ENCODE measurements at regions not wholly inside any gene's neighbourhood (a gene's known extent, or its start where the extent isn't known, plus 50 kb on each side); places are given as distances from the start of the nearest gene placed in this dataset.
"Not testable (repeated sequence)": the region's sequence is repeated elsewhere in the genome, so short reads cannot be mapped to it uniquely, and the experiment has no call there.

DNA sequence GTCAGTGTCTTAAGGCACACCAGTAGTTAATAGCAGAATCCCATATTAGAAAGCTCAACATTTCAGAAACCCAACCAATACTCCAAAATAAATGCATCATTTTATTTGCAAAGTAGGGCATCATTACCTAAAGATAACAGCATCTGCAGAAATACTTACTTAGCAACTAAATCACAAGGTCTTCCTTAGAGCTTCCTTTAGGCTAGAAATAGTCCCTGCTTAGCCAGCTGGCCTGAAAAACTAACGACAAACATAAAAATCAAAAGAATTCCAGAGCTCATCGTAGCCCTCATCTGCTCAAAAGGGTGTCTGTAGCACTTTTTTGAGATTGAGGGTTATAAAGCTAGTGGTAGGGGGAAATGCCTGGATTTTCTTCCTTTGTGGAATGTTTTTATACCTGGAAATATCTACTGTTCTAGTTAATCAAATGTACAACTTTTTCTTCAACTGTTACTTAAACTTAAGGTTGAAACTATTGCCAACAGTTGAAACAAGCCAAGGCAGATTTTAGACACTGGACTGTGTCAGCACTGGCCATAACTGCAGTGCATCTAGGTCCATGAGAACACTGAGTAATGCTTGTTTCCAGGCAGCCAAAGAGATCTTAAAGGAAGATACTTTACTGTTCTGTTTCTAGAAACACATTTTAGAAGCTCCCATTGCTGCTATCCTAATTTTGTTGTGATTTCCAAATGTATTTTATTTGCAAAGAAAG lies 129.4 kb upstream of the RASA1 start:
- in situ Hi-C loops (cut with MboI; ENCODE audit: low pct_ligation_motif_present in 1 of 4, low pct_unique_long_range_greater_than_20kb in 1 of 4, low sequenced_read_pairs in 3 of 4): no loop called here
- H3K4me1 ChIP-seq: peaks cover 0 to 15% (median 0%) of the 10 kb centered on the region in 4 donors
- no peaks in the 10 kb centered on the region for H3K9me3 ChIP-seq
- peak overlapping the region in 1 of 4 donors; percentile 2 for H3K27ac ChIP-seq
- H3K4me3 ChIP-seq: no peak overlapping the region
- intact Hi-C loops (cut with DNase I; ENCODE audit: low total_unique reads): no loop called here
- DNase-seq: no peak
- H3K27me3 ChIP-seq: no peaks in the 10 kb centered on the region
- H3K36me3 ChIP-seq: no peaks in the 10 kb centered on the region
- TF ChIP-seq POLR2A (IDR thresholded peaks at IDR 0.05) (no peak), POLR2AphosphoS5 (IDR thresholded peaks at IDR 0.05) (no peak), EP300 (IDR thresholded peaks at IDR 0.05; ENCODE audit: low read depth) (no peak)
- TF ChIP-seq, protein P1, sequence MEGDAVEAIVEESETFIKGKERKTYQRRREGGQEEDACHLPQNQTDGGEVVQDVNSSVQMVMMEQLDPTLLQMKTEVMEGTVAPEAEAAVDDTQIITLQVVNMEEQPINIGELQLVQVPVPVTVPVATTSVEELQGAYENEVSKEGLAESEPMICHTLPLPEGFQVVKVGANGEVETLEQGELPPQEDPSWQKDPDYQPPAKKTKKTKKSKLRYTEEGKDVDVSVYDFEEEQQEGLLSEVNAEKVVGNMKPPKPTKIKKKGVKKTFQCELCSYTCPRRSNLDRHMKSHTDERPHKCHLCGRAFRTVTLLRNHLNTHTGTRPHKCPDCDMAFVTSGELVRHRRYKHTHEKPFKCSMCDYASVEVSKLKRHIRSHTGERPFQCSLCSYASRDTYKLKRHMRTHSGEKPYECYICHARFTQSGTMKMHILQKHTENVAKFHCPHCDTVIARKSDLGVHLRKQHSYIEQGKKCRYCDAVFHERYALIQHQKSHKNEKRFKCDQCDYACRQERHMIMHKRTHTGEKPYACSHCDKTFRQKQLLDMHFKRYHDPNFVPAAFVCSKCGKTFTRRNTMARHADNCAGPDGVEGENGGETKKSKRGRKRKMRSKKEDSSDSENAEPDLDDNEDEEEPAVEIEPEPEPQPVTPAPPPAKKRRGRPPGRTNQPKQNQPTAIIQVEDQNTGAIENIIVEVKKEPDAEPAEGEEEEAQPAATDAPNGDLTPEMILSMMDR (IDR thresholded peaks at IDR 0.05): no peak
- 40 to 55% methylated on average over 1 to 2 of the region's 2 CpGs for WGBS, 2 donors (ENCODE audit: low coverage in 1 of 2)

DNA sequence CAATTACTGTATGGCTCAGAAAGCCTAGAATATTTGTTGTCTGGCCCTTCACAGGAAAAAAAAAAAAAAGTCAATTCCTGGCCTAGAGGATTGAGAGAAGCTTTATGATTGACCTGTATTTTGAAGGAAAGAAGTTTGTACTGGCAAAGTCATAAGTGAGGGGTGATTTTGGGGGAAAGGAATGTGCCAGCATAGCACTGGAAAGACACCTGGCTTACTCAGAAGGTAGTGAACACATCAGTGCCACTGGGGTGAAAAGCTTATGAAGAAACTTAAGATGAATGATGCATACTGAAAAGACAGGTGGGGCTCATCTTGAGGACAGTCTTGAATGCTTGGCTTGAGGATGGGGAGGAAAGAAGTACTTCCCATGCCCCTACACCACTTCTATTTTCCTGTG lies 127.9 kb upstream of the RASA1 start:
- Histone ChIP-seq H3K4me3 (no peak overlapping the region), H3K4me1 (peaks cover 0 to 15% (median 0%) of the 10 kb centered on the region in 4 donors), H3K27ac (no peak overlapping the region), H3K27me3 (no peaks in the 10 kb centered on the region), H3K36me3 (no peaks in the 10 kb centered on the region), H3K9me3 (no peaks in the 10 kb centered on the region)
- no peak for DNase-seq
- TF ChIP-seq POLR2A (IDR thresholded peaks at IDR 0.05) (no peak), POLR2AphosphoS5 (IDR thresholded peaks at IDR 0.05) (no peak), EP300 (IDR thresholded peaks at IDR 0.05; ENCODE audit: low read depth) (no peak)
- TF ChIP-seq, protein P1 (IDR thresholded peaks at IDR 0.05): no peak
- in situ Hi-C loops (cut with MboI; ENCODE audit: low pct_ligation_motif_present in 1 of 4, low pct_unique_long_range_greater_than_20kb in 1 of 4, low sequenced_read_pairs in 3 of 4): no loop called here
- intact Hi-C loops (cut with DNase I; ENCODE audit: low total_unique reads): no loop called here

DNA sequence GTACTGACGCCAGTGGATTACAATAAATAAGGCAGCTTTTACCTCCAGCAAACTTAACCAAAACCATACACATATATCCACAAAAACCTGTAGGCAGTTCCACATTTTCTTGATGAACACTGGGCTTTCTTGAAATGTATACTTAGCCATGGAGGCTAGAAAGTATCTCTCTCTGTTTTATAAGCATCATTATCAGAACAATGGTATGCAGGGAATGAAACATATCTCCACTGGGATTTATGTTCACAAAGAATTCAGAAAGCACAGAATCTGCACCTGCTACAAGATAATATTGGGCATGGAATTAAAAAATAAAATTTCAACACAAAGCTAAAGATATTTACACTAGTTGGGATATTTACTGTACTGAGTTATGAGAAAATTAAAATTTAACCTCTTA lies 126.1 kb upstream of the RASA1 start:
- no peaks in the 10 kb centered on the region for H3K36me3 ChIP-seq
- no peak overlapping the region for H3K4me3 ChIP-seq
- no peak for DNase-seq
- H3K4me1 ChIP-seq: peaks cover 0 to 10% (median 0%) of the 10 kb centered on the region in 4 donors
- intact Hi-C loops (cut with DNase I; ENCODE audit: low total_unique reads): no loop called here
- TF ChIP-seq, protein P1 (IDR thresholded peaks at IDR 0.05): no peak
- no peak for TF ChIP-seq EP300 (IDR thresholded peaks at IDR 0.05; ENCODE audit: low read depth)
- no peak for TF ChIP-seq POLR2AphosphoS5 (IDR thresholded peaks at IDR 0.05)
- TF ChIP-seq POLR2A (IDR thresholded peaks at IDR 0.05): no peak
- no peaks in the 10 kb centered on the region for H3K9me3 ChIP-seq
- H3K27ac ChIP-seq: no peak overlapping the region
- H3K27me3 ChIP-seq: no peaks in the 10 kb centered on the region
- 90 to 95% methylated on average over 1 of the region's 1 CpG for WGBS, 2 donors (ENCODE audit: low coverage in 1 of 2)
- in situ Hi-C loops (cut with MboI; ENCODE audit: low pct_ligation_motif_present in 1 of 4, low pct_unique_long_range_greater_than_20kb in 1 of 4, low sequenced_read_pairs in 3 of 4): no loop called here

DNA sequence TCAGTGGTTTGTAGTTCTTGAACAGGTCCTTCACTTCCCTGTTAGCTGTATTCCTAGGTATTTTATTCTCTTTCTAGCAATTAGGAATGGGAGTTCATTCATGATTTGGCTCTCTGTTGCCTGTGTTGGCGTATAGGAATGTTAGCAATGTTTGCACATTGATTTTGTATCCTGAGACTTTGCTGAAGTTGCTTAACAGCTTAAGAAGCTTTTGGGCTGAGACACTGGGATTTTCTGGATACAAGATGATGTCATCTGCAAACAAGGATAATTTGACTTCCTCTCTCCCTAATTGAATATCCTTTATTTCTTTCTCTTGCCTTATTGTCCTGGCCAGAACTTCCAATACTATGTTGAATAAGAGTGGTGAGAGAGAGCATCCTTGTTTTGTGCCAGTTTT lies 121.8 kb upstream of the RASA1 start:
- H3K27me3 ChIP-seq; H3K9me3 ChIP-seq; DNase-seq; H3K36me3 ChIP-seq; H3K27ac ChIP-seq; in situ Hi-C loops (cut with MboI; ENCODE audit: low pct_ligation_motif_present in 1 of 4, low pct_unique_long_range_greater_than_20kb in 1 of 4, low sequenced_read_pairs in 3 of 4); H3K4me3 ChIP-seq; H3K4me1 ChIP-seq; intact Hi-C loops (cut with DNase I; ENCODE audit: low total_unique reads): not testable (repeated sequence)
- 89 to 100% methylated on average over 1 of the region's 1 CpG for WGBS, 2 donors (ENCODE audit: low coverage in 1 of 2)

DNA sequence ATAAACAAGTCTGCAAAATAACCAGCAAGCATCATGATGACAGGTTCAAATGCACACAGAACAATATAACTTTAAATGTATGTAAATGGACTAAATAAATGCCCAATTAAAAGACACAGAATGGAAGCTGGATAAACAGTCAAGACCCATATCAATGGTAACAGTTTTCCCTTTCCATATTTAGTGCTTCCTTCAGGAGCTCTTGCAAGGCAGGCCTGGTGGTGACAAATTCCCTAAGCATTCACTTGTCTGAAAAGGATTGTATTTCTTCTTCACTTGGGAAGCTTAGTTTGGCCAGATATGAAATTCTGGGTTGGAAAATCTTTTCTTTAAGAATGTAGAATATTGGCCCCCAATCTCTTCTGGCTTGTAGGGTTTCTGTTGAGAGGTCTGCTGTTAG lies 120.2 kb upstream of the RASA1 start:
- in situ Hi-C loops (cut with MboI; ENCODE audit: low pct_ligation_motif_present in 1 of 4, low pct_unique_long_range_greater_than_20kb in 1 of 4, low sequenced_read_pairs in 3 of 4): no loop called here
- no peak overlapping the region for H3K27ac ChIP-seq
- H3K4me3 ChIP-seq: no peak overlapping the region
- H3K27me3 ChIP-seq: no peaks in the 10 kb centered on the region
- intact Hi-C loops (cut with DNase I; ENCODE audit: low total_unique reads): no loop called here
- H3K9me3 ChIP-seq: no peaks in the 10 kb centered on the region
- no peaks in the 10 kb centered on the region for H3K36me3 ChIP-seq
- TF ChIP-seq POLR2A (IDR thresholded peaks at IDR 0.05): no peak
- TF ChIP-seq POLR2AphosphoS5 (IDR thresholded peaks at IDR 0.05): no peak
- no peak for TF ChIP-seq EP300 (IDR thresholded peaks at IDR 0.05; ENCODE audit: low read depth)
- TF ChIP-seq, protein P1 (IDR thresholded peaks at IDR 0.05): no peak
- no peak for DNase-seq
- no peaks in the 10 kb centered on the region for H3K4me1 ChIP-seq
